Right lobe of liver (tissue), 4 donors: ENCODE measurements at regions not wholly inside any gene's neighbourhood (a gene's known extent, or its start where the extent isn't known, plus 50 kb on each side); places are given as distances from the start of the nearest gene placed in this dataset.

Experiments used
- POLR2A ChIP-seq: fragments of 450-650 bp; IDR thresholded peaks from one replicate; pipeline ENCODE4 v1.6.1; 2017; ENCODE audit warnings: antibody characterized with exemption, mild to moderate bottlenecking
- TF ChIP-seq, protein P1 (sequence below), 4 donors: fragments of 200-600 bp in 3 of 4; fragments of 450-650 bp in 1 of 4; IDR thresholded peaks; one replicate each; pipeline versions ENCODE4 v1.5.1 to v1.8.0; 2016 to 2022; ENCODE audit warnings: antibody characterized with exemption in 4 of 4, mild to moderate bottlenecking in 2 of 4
- donor health status: DM: no; HTN: no; CAD: no.
- donor health status: DM: no; HTN: no; CAD: no.
- donor health status: DM: no; HTN: yes; CAD: no.

DNA sequence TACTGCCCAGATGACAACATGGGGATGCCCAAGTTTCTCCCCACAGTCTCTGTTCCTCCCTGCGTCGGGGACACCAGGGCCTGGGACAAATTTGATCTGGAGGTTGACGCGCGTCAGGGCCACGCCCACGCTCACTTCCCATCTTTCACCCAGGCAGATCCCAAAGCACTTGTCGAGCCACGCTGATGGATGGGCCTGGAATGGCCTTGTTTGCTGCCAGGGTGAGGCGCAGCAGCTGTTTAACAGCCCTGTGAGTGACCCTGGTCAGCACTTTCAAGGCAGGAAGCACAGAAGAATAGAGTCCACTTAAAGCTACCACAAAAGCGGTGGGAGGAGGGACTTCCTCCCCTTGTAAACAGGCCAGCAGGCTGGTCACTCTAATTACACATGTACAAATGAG, 324.7 kb upstream of the JARID2 start:
- TF ChIP-seq, protein P1, sequence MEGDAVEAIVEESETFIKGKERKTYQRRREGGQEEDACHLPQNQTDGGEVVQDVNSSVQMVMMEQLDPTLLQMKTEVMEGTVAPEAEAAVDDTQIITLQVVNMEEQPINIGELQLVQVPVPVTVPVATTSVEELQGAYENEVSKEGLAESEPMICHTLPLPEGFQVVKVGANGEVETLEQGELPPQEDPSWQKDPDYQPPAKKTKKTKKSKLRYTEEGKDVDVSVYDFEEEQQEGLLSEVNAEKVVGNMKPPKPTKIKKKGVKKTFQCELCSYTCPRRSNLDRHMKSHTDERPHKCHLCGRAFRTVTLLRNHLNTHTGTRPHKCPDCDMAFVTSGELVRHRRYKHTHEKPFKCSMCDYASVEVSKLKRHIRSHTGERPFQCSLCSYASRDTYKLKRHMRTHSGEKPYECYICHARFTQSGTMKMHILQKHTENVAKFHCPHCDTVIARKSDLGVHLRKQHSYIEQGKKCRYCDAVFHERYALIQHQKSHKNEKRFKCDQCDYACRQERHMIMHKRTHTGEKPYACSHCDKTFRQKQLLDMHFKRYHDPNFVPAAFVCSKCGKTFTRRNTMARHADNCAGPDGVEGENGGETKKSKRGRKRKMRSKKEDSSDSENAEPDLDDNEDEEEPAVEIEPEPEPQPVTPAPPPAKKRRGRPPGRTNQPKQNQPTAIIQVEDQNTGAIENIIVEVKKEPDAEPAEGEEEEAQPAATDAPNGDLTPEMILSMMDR (IDR thresholded peaks at IDR 0.05): no peak
- TF ChIP-seq POLR2A: no peak
